GM21717 (cell line): ENCODE measurements at regions not wholly inside any gene's neighbourhood (a gene's known extent, or its start where the extent isn't known, plus 50 kb on each side); places are given as distances from the start of the nearest gene placed in this dataset.
"Not testable (repeated sequence)": the region's sequence is repeated elsewhere in the genome, so short reads cannot be mapped to it uniquely, and the experiment has no call there.

ENCODE experiments used
- ATAC-seq: cut with Tn5 transposase; IDR thresholded peaks from one replicate; pipeline ENCODE4 v1.9.1; 2021; ENCODE audit warnings: mild to moderate bottlenecking, moderate library complexity; ENCODE audit not compliant: unreplicated experiment

DNA sequence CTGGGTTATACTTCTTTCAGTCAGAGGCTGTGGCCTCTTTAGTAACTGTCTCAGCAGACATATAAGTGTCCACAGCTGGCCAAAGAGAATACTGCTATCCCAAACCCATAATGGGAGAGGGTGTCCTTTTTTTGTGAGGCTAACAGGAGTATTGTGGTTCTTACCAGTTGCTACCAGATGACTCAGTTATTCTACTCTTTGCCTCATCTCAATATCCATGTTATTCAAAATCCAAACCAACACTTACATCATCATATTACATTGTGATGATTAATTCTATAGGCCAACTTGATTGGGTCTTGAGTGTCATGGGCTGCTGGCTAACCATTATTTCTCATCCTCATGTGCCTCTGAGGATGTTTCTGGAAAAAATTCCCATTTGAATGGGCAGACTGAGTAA is 120.9 kb downstream of the TMEM168 start:
- no peak for ATAC-seq

DNA sequence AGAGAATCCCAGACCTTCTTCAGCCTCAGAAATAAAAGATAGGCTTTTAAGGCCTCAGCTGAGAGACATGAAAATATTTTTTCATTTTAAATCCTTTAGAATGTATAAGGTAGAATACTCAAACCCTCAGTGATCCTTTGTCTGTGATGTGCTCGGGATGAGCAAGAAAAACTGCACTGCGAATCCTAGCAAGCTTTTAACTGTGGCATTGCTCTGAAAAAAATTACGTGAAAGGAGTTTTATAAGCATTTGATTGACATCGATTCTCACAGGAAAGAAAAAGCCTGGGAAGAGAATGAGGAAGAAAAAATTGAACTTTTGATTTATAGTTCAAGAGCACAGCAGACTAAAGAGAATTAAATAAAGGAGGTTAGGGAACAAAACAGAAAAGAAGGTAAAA is 120.0 kb downstream of the TMEM168 start:
- ATAC-seq, result no peak

DNA sequence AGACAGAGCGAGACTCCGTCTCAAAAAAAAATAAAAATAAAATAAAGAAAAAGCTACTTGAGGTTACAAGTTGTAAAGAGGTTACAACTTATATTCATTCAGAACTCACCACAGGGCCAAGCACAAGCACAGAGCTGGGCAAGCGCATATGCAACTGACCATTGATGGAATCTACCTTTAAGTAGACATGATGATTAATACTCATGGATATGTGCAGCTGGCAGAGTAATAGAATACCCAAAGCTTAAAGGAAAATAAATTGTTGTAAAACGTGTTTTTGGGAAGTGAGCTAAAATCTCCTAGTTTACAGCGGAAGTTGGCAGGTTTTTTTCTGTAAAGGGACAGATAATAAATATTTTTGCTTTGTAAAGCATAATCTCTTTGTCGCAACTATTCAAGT is 111.6 kb downstream of the TMEM168 start:
- no peak for ATAC-seq

DNA sequence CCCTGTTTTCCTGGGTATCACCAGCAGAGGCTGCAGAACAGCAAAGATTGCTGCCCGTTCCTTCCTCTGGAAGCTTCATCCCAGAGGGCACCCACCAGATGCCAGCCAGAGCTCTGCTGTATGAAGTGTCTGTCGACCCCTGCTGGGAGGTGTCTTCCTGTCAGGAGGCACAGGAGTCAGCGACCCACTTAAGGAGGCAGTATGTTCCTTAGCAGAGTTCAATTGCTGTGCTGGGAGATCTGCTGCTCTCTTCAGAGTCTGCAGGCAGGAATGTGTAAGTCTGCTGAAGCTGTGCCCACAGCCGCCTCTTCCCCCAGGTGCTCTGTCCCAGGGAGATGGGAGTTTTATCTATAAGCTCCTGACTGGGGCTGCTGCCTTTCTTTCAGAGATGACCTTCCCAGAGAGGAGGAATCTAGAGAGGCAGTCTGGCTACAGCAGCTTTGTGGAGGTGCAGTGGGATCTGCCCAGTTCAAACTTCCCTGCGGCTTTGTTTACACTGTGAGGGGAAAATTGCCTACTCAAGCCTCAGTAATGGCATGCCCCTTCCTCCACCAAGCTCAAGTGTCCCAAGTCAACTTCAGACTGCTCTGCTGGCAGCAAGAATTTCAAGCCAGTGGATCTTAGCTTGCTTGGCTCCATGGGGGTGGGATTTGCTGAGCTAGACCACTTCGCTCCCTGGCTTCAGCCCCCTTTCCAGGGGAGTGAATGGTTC is 100.6 kb downstream of the TMEM168 start:
- ATAC-seq, result not testable (repeated sequence)

DNA sequence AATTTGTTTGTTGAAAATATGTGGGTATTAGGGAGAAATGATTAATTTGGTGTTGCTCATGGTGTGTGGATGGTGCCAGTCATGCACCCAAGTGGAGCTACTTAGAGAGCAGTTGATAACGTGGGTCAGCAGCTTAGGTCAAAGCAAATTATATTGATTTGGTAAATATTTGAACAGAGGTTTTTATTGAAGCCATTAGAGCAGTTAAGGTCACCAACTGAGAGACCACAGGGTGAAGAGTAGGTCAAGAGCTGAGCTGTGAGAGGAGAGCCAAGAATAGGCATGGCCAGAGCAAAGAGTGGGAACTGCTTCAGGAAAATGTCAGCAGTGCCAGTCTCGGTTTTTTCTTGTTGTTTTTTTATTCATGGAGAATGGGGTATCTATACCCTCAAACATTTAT is 97.9 kb downstream of the TMEM168 start:
- ATAC-seq, result no peak

DNA sequence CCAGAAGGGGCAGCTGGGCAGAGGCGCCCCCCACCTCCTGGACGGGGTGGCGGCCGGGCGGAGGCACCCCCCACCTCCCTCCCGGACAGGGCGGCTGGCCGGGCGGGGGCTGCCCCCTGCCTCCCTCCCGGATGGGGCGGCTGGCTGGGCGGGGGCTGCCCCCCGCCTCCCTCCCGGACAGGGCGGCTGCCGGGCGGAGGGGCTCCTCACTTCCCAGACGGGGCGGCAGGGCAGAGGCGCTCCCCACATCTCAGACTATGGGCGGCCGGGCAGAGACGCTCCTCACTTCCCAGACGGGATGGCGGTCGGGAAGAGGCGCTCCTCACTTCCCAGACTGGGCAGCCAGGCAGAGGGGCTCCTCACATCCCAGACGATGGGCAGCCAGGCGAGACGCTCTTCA is 93.0 kb downstream of the TMEM168 start:
- ATAC-seq, result not testable (repeated sequence)

DNA sequence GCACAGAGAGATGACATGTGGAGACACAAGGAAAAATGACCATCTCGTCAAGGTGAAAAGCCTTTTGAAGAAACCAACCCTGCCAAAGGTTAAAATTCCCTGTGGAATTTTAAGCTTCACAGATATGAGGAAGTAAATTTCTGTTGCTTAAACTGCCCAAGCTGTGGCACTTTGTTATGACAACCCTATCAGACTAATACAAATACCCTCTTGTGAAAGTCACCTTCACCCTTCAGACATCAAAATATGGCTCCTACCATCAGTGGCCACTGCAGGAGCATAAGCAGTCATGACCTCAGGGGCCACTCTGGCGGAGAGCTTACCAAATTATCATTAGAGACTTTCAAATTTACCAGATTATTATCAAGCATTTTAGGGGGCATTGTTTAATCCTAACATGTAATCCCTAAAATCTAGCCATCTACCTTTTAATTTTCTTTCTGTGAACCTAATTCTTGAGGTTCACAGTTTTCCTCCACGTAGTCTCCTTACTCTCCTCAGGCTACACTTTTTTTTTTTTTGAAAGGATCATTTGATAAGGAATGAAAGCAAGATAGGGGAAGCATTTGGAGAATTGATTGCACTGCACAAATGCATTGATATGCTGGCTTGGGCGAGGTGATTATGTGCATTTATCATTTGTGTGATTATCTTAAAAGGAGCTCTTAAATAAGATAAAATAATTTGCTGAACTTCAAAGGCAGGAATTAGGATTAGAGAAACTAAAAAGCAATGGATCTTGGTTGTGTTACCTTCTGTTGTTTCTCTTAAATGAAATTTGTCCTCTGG is 90.3 kb downstream of the TMEM168 start:
- ATAC-seq, result no peak

DNA sequence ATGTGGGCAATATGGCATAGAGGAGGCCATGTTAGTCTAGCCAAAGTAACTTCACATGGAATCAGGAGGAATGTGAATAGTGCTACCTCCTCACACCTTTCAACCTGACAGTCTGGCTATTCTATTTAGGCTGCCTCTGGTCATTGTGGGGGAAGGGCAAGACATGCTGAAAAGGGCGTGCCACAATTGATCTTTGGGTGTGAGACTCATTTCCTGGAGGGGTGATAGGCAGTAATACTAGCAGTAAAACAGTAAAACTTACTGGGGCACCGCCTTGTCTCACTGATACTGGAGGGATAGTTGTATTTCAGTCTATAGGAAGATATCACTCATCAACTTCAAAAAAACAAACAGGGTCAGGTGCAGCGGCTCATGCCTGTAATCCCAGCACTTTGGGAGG is 88.7 kb downstream of the TMEM168 start:
- ATAC-seq, result no peak

DNA sequence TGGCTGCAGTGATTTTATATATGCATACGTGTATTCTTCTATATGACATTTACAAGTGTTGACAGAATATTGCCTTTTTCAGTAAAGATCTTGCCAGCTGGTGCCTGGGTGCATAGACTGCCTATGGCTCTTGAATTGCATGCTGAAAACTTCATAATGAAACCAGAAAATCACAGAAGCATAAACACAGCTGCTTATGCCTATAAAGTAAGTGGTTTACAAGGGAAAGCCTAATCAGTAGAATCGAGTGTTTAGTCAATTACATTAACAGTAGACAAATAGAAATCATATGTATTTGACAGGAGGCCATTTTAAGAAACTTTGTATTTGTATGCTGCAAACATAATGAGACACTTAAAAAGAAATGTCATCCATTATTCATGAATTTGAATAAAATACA is 82.5 kb downstream of the TMEM168 start:
- ATAC-seq, result no peak

DNA sequence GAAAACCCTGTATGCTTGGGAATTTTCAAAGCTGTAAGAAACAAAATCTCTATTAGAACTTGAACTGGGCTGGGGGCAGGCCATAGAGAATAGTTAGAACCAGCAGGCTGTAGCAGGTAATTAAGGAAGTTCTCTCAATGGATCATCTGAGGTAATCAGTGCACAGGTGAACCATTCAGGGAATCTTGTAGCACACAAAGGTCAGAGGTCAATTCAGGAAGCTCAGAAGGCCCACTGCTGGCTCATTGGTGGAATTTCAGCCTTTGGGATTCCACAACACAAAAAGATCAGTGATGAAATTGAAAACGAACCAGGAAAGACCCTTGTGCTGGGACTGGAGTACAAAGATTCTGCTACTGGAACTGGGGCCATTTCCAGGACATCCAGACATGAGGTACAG is 82.0 kb downstream of the TMEM168 start:
- no peak for ATAC-seq
